ENCODE measurements at regions not wholly inside any gene's neighbourhood (a gene's known extent, or its start where the extent isn't known, plus 50 kb on each side); places are given as distances from the start of the nearest gene placed in this dataset.

DNA sequence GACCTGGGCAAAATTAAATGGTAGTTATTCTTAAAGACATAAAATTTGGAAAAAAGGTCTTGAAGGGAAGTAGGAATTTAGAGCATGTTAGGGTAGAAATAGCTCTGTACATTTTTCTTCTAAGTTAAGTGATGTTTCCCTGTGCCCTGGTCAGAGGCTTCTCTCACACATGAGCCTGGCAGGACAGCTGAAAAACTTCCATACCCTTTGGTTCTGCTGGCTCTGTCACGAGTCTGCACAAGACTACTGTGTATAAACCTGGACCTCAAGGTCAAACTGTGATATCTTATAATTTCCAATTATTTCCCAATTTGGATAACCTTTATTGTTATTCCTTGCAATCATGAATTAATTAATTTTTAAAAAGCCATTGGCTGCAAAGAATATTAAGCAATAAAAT lies 664.7 kb downstream of the BCL11A start (continued):
- TF ChIP-seq FOS (IDR thresholded peaks at IDR 0.05; ENCODE audit: borderline replicate concordance, extremely low read depth, insufficient read length) = no peak

DNA sequence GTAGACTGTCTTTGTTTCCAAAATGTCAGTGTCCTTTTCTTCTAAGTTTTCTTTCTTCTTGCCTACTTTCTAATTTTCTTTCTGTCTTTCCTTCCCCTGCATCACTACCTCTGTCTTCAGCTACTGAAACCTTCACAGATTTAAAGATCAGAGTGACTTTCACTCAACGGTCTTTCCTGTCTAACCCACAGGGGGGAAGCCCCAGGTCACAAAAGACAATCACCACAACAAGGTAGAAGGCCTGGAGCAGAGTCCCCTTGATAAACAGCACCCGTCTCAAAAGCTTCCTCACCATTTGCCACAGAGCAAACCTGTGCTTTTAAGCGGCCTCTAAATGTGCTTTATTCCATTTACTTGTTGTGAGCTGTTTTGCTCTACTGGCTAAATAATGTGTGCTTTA lies 665.4 kb downstream of the BCL11A start:
- Histone ChIP-seq H3K9ac (ENCODE audit: control insufficient read depth, insufficient read depth, low read length) (no peak overlapping the region), H3K4me3 (no peak overlapping the region), H3K4me1 (ENCODE audit: control insufficient read depth, insufficient read depth, low read length) (peaks cover 18% of the 10 kb centered on the region), H3K36me3 (ENCODE audit: control insufficient read depth in 2 of 2, insufficient read depth in 2 of 2, low read length in 1 of 2) (no peaks in the 10 kb centered on the region), H3K4me2 (ENCODE audit: control insufficient read depth, insufficient read depth) (peak overlapping the region; percentile 22), H3K27ac (ENCODE audit: control insufficient read depth, insufficient read depth) (no peak overlapping the region), H4K20me1 (ENCODE audit: control insufficient read depth, insufficient read depth) (no peaks in the 10 kb centered on the region), H3K27me3 (replicated peaks in 1 of 2; ENCODE audit: control insufficient read depth in 2 of 2, insufficient read depth in 2 of 2, low read length in 1 of 2) (no peaks in the 10 kb centered on the region), H2AFZ (ENCODE audit: control insufficient read depth, low read depth, low read length) (no peak overlapping the region), H3K79me2 (ENCODE audit: control insufficient read depth, insufficient read depth, low read length) (no peaks in the 10 kb centered on the region), H3K9me3 (replicated peaks; ENCODE audit: control insufficient read depth, insufficient read depth, low read length) (no peaks in the 10 kb centered on the region; the same call in 2 of the 3 replicates)
- intact Hi-C loops (cut with micrococcal nuclease; ENCODE audit: unreplicated experiment) = loop anchor here (5.0 kb wide), 1 partner anchor 664 kb away; the partner anchor contains the start of gene BCL11A
- CTCF ChIA-PET = no interaction called here
- peak; percentile 15 for DNase-seq (ENCODE audit: low read depth, low spot score)
- FAIRE-seq = peak; percentile 27
- RAD21 ChIA-PET (ENCODE audit: unreplicated experiment) = no interaction called here
- peak; percentile 94 for ATAC-seq
- no TSS peak for BruUV-seq (replicated peaks)
- POLR2A ChIA-PET = no interaction called here
- WGBS (ENCODE audit: insufficient coverage, insufficient replicate concordance, low lambda C conversion rate, missing lambda C conversion rate) = 0% methylated on average over 3 of the region's 3 CpGs
- SMC1A ChIA-PET (ENCODE audit: uncharacterized antibody, unreplicated experiment) = interaction anchor here (0.9 to 1.6 kb wide), 4 partner anchors 12 to 67 kb away, joined by 3 to 5 read pairs (median 4); no protein-coding TSS in a partner anchor
- in situ Hi-C loops (cut with MboI) = no loop called here
- TF ChIP-seq BMI1 (IDR thresholded peaks at IDR 0.05; ENCODE audit: borderline replicate concordance) (no peak), RAD21 (IDR thresholded peaks at IDR 0.05; ENCODE audit: insufficient read depth, low read depth, low read length) (peak; percentile 49), SIN3A (IDR thresholded peaks at IDR 0.05; ENCODE audit: low read depth, low read length) (no peak), NBN (IDR thresholded peaks at IDR 0.05) (no peak), NRF1 (conservative IDR thresholded peaks at IDR 0.05; ENCODE audit: low read depth, low read length) (no peak), TCF7 (IDR thresholded peaks at IDR 0.05; ENCODE audit: borderline replicate concordance) (0 out of 2 replicates have a peak, but pooled peaks have one; percentile 54), POLR2AphosphoS2 (IDR thresholded peaks at IDR 0.05; ENCODE audit: low read depth, low read length) (no peak)
- TF ChIP-seq, protein P1, sequence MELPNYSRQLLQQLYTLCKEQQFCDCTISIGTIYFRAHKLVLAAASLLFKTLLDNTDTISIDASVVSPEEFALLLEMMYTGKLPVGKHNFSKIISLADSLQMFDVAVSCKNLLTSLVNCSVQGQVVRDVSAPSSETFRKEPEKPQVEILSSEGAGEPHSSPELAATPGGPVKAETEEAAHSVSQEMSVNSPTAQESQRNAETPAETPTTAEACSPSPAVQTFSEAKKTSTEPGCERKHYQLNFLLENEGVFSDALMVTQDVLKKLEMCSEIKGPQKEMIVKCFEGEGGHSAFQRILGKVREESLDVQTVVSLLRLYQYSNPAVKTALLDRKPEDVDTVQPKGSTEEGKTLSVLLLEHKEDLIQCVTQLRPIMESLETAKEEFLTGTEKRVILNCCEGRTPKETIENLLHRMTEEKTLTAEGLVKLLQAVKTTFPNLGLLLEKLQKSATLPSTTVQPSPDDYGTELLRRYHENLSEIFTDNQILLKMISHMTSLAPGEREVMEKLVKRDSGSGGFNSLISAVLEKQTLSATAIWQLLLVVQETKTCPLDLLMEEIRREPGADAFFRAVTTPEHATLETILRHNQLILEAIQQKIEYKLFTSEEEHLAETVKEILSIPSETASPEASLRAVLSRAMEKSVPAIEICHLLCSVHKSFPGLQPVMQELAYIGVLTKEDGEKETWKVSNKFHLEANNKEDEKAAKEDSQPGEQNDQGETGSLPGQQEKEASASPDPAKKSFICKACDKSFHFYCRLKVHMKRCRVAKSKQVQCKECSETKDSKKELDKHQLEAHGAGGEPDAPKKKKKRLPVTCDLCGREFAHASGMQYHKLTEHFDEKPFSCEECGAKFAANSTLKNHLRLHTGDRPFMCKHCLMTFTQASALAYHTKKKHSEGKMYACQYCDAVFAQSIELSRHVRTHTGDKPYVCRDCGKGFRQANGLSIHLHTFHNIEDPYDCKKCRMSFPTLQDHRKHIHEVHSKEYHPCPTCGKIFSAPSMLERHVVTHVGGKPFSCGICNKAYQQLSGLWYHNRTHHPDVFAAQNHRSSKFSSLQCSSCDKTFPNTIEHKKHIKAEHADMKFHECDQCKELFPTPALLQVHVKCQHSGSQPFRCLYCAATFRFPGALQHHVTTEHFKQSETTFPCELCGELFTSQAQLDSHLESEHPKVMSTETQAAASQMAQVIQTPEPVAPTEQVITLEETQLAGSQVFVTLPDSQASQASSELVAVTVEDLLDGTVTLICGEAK (IDR thresholded peaks at IDR 0.05; ENCODE audit: borderline replicate concordance) = no peak
- TF ChIP-seq, protein P2, sequence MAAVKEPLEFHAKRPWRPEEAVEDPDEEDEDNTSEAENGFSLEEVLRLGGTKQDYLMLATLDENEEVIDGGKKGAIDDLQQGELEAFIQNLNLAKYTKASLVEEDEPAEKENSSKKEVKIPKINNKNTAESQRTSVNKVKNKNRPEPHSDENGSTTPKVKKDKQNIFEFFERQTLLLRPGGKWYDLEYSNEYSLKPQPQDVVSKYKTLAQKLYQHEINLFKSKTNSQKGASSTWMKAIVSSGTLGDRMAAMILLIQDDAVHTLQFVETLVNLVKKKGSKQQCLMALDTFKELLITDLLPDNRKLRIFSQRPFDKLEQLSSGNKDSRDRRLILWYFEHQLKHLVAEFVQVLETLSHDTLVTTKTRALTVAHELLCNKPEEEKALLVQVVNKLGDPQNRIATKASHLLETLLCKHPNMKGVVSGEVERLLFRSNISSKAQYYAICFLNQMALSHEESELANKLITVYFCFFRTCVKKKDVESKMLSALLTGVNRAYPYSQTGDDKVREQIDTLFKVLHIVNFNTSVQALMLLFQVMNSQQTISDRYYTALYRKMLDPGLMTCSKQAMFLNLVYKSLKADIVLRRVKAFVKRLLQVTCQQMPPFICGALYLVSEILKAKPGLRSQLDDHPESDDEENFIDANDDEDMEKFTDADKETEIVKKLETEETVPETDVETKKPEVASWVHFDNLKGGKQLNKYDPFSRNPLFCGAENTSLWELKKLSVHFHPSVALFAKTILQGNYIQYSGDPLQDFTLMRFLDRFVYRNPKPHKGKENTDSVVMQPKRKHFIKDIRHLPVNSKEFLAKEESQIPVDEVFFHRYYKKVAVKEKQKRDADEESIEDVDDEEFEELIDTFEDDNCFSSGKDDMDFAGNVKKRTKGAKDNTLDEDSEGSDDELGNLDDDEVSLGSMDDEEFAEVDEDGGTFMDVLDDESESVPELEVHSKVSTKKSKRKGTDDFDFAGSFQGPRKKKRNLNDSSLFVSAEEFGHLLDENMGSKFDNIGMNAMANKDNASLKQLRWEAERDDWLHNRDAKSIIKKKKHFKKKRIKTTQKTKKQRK (IDR thresholded peaks at IDR 0.05; ENCODE audit: low read depth, low read length) = no peak
- TF ChIP-seq, protein P3, sequence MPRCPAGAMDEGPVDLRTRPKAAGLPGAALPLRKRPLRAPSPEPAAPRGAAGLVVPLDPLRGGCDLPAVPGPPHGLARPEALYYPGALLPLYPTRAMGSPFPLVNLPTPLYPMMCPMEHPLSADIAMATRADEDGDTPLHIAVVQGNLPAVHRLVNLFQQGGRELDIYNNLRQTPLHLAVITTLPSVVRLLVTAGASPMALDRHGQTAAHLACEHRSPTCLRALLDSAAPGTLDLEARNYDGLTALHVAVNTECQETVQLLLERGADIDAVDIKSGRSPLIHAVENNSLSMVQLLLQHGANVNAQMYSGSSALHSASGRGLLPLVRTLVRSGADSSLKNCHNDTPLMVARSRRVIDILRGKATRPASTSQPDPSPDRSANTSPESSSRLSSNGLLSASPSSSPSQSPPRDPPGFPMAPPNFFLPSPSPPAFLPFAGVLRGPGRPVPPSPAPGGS (IDR thresholded peaks at IDR 0.05; ENCODE audit: borderline replicate concordance, insufficient read depth, low read depth, low read length, poor library complexity, severe bottlenecking) = no peak
- TF ChIP-seq, protein P4, sequence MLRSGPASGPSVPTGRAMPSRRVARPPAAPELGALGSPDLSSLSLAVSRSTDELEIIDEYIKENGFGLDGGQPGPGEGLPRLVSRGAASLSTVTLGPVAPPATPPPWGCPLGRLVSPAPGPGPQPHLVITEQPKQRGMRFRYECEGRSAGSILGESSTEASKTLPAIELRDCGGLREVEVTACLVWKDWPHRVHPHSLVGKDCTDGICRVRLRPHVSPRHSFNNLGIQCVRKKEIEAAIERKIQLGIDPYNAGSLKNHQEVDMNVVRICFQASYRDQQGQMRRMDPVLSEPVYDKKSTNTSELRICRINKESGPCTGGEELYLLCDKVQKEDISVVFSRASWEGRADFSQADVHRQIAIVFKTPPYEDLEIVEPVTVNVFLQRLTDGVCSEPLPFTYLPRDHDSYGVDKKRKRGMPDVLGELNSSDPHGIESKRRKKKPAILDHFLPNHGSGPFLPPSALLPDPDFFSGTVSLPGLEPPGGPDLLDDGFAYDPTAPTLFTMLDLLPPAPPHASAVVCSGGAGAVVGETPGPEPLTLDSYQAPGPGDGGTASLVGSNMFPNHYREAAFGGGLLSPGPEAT (IDR thresholded peaks at IDR 0.05; ENCODE audit: low read depth) = no peak

Measured in GM12878 (cell line).